ENCODE measurements at regions not wholly inside any gene's neighbourhood (a gene's known extent, or its start where the extent isn't known, plus 50 kb on each side); places are given as distances from the start of the nearest gene placed in this dataset.

GRCh38 chr2:48146552-48146951 lies 167.9 kb upstream of the FOXN2 start (continued):
- TF ChIP-seq, protein P1, sequence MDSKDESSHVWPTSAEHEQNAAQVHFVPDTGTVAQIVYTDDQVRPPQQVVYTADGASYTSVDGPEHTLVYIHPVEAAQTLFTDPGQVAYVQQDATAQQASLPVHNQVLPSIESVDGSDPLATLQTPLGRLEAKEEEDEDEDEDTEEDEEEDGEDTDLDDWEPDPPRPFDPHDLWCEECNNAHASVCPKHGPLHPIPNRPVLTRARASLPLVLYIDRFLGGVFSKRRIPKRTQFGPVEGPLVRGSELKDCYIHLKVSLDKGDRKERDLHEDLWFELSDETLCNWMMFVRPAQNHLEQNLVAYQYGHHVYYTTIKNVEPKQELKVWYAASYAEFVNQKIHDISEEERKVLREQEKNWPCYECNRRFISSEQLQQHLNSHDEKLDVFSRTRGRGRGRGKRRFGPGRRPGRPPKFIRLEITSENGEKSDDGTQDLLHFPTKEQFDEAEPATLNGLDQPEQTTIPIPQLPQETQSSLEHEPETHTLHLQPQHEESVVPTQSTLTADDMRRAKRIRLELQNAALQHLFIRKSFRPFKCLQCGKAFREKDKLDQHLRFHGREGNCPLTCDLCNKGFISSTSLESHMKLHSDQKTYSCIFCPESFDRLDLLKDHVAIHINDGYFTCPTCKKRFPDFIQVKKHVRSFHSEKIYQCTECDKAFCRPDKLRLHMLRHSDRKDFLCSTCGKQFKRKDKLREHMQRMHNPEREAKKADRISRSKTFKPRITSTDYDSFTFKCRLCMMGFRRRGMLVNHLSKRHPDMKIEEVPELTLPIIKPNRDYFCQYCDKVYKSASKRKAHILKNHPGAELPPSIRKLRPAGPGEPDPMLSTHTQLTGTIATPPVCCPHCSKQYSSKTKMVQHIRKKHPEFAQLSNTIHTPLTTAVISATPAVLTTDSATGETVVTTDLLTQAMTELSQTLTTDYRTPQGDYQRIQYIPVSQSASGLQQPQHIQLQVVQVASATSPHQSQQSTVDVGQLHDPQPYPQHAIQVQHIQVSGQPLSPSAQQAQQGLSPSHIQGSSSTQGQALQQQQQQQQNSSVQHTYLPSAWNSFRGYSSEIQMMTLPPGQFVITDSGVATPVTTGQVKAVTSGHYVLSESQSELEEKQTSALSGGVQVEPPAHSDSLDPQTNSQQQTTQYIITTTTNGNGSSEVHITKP (IDR thresholded peaks at IDR 0.05; ENCODE audit: partially characterized antibody) = peak; percentile 61
- TF ChIP-seq ZNF143 (CRISPR knock-in tag; IDR thresholded peaks at IDR 0.05) = no peak
- 0 out of 2 replicates have a peak, but pooled peaks have one; percentile 1 for TF ChIP-seq ZNF175 (CRISPR knock-in tag; IDR thresholded peaks at IDR 0.05; ENCODE audit: low read depth)
- no peak for TF ChIP-seq E2F6 (IDR thresholded peaks at IDR 0.05; ENCODE audit: borderline replicate concordance in 1 of 2, extremely low read depth in 1 of 2, insufficient read depth in 1 of 2, insufficient read length in 1 of 2, low read depth in 1 of 2, low read length in 1 of 2, poor library complexity in 1 of 2, severe bottlenecking in 1 of 2)
- no peak for TF ChIP-seq NR2C1 (IDR thresholded peaks at IDR 0.05)
- 0 out of 2 replicates have a peak, but pooled peaks have one; percentile 11 for TF ChIP-seq NR2C1 (tag; IDR thresholded peaks at IDR 0.05)
- TF ChIP-seq CHD2 (IDR thresholded peaks at IDR 0.05; ENCODE audit: low read depth, low read length) = no peak
- TF ChIP-seq ZNF146 (CRISPR knock-in tag; IDR thresholded peaks at IDR 0.05; ENCODE audit: unreplicated experiment) = no peak
- TF ChIP-seq, protein P2, sequence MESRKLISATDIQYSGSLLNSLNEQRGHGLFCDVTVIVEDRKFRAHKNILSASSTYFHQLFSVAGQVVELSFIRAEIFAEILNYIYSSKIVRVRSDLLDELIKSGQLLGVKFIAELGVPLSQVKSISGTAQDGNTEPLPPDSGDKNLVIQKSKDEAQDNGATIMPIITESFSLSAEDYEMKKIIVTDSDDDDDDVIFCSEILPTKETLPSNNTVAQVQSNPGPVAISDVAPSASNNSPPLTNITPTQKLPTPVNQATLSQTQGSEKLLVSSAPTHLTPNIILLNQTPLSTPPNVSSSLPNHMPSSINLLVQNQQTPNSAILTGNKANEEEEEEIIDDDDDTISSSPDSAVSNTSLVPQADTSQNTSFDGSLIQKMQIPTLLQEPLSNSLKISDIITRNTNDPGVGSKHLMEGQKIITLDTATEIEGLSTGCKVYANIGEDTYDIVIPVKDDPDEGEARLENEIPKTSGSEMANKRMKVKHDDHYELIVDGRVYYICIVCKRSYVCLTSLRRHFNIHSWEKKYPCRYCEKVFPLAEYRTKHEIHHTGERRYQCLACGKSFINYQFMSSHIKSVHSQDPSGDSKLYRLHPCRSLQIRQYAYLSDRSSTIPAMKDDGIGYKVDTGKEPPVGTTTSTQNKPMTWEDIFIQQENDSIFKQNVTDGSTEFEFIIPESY (CRISPR knock-in tag; IDR thresholded peaks at IDR 0.05) = 0 out of 2 replicates have a peak, but pooled peaks have one; percentile 14
- peak; percentile 13; the same call in 1 of the 2 replicates for TF ChIP-seq SMAD4 (CRISPR knock-in tag; conservative IDR thresholded peaks at IDR 0.05)
- TF ChIP-seq ZNF24 (IDR thresholded peaks at IDR 0.05) = no peak
- TF ChIP-seq MYNN (IDR thresholded peaks at IDR 0.05) = no peak
- no peak for TF ChIP-seq MYNN (CRISPR knock-in tag; IDR thresholded peaks at IDR 0.05)
- no peak for TF ChIP-seq GTF2B (IDR thresholded peaks at IDR 0.05; ENCODE audit: extremely low read depth, insufficient read length)
- TF ChIP-seq, protein P3, sequence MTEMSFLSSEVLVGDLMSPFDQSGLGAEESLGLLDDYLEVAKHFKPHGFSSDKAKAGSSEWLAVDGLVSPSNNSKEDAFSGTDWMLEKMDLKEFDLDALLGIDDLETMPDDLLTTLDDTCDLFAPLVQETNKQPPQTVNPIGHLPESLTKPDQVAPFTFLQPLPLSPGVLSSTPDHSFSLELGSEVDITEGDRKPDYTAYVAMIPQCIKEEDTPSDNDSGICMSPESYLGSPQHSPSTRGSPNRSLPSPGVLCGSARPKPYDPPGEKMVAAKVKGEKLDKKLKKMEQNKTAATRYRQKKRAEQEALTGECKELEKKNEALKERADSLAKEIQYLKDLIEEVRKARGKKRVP (CRISPR knock-in tag; IDR thresholded peaks at IDR 0.05) = 0 out of 2 replicates have a peak, but pooled peaks have one; percentile 11
- no peak for TF ChIP-seq TEAD4 (IDR thresholded peaks at IDR 0.05; ENCODE audit: low read length)
- TF ChIP-seq TEAD4 (CRISPR knock-in tag; IDR thresholded peaks at IDR 0.05; ENCODE audit: borderline replicate concordance) = no peak
- TF ChIP-seq ZNF584 (CRISPR knock-in tag; IDR thresholded peaks at IDR 0.05; ENCODE audit: low read depth) = 0 out of 2 replicates have a peak, but pooled peaks have one; percentile 1
- TF ChIP-seq MTF1 (CRISPR knock-in tag; IDR thresholded peaks at IDR 0.05; ENCODE audit: borderline replicate concordance) = no peak
- peak; percentile 64 for TF ChIP-seq L3MBTL2 (IDR thresholded peaks at IDR 0.05)
- peak; percentile 64; the same call in 1 of the 2 replicates for TF ChIP-seq KLF6 (CRISPR knock-in tag; IDR thresholded peaks at IDR 0.05; ENCODE audit: borderline replicate concordance)
- 0 out of 2 replicates have a peak, but pooled peaks have one; percentile 37 for TF ChIP-seq ZNF41 (CRISPR knock-in tag; conservative IDR thresholded peaks at IDR 0.05)

All from K562 (cell line).